ENCODE measurements at regions not wholly inside any gene's neighbourhood (a gene's known extent, or its start where the extent isn't known, plus 50 kb on each side); places are given as distances from the start of the nearest gene placed in this dataset.

DNA sequence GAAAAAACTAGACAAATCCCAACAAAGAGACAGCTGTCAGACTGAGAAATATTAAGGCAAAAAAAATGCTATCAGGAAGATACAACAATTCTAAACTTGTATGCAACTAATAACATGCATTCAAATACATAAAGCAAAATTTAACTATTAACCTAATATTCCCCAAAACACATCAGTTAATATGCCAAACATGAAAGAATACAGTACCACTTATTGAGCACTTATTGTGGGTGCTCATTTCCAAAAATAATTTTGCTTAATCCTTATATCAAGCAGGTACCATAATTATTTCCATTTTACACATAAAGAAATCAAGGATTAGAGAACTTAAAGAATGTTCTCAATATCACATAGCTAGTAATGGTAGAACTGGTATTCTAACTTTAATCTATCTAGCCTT, 67.7 kb upstream of the HMGXB4 start:
- Histone ChIP-seq H3K9me3 (ENCODE audit: control insufficient read depth, low read length) (peaks cover 15% of the 10 kb centered on the region), H3K27me3 (ENCODE audit: control insufficient read depth, insufficient read depth, low read length, poor library complexity, severe bottlenecking) (no peaks in the 10 kb centered on the region), H3K36me3 (ENCODE audit: control insufficient read depth, insufficient read depth, low read length) (no peaks in the 10 kb centered on the region), H3K27ac (ENCODE audit: low read depth, low read length) (no peak overlapping the region), H3K4me1 (ENCODE audit: control insufficient read depth, insufficient read depth, low read length) (no peaks in the 10 kb centered on the region), H3K9ac (ENCODE audit: extremely low read depth, low read length, poor library complexity, severe bottlenecking) (no peak overlapping the region), H3K4me3 (ENCODE audit: low read length) (no peak overlapping the region)
- Mint-ChIP-seq H3K27me3 (ENCODE audit: insufficient read depth) (no peaks in the 10 kb centered on the region), H3K9me3 (peaks cover 24% of the 10 kb centered on the region), H3K4me1 (no peaks in the 10 kb centered on the region), H3K36me3 (ENCODE audit: low read depth) (no peaks in the 10 kb centered on the region), H3K27ac (no peak overlapping the region), H3K4me3 (no peak overlapping the region)
- no peak for DNase-seq
- TF ChIP-seq CTCF (conservative IDR thresholded peaks at IDR 0.05): no peak

DNA sequence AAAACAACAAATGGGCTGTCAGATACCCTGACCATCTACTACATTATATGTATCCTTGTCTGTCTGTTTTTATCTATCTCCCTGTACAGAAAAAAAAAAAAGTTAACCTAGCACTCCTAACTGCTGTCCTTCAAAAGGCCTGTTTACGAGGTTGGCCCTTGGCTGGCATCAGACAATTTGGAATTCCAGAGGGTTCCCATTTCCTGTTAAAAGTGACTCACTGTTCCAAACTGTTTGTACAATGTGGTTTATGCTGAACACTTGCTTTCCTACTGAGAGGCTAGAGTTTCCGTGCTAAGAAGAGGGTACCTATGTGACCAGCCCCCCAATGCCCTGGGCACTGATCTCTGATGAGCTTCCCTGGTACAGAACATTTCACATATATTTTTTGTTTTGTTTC, 65.9 kb upstream of the HMGXB4 start:
- H3K27me3 ChIP-seq (ENCODE audit: control insufficient read depth, insufficient read depth, low read length, poor library complexity, severe bottlenecking): no peaks in the 10 kb centered on the region
- 88 to 90% methylated on average over 2 of the region's 2 CpGs for WGBS, 2 experiments (ENCODE audit: insufficient coverage in 1 of 2, insufficient read length in 1 of 2)
- Mint-ChIP-seq H3K27me3 (ENCODE audit: insufficient read depth) (no peaks in the 10 kb centered on the region), H3K4me3 (no peak overlapping the region), H3K27ac (no peak overlapping the region), H3K36me3 (ENCODE audit: low read depth) (no peaks in the 10 kb centered on the region), H3K9me3 (peaks cover 22% of the 10 kb centered on the region), H3K4me1 (no peaks in the 10 kb centered on the region)
- no peak for TF ChIP-seq CTCF (conservative IDR thresholded peaks at IDR 0.05)
- no peak for DNase-seq
- no peak overlapping the region for H3K4me3 ChIP-seq (ENCODE audit: low read length)
- no peaks in the 10 kb centered on the region for H3K36me3 ChIP-seq (ENCODE audit: control insufficient read depth, insufficient read depth, low read length)
- H3K9me3 ChIP-seq (ENCODE audit: control insufficient read depth, low read length): peaks cover 15% of the 10 kb centered on the region
- no peaks in the 10 kb centered on the region for H3K4me1 ChIP-seq (ENCODE audit: control insufficient read depth, insufficient read depth, low read length)
- no peak overlapping the region for H3K9ac ChIP-seq (ENCODE audit: extremely low read depth, low read length, poor library complexity, severe bottlenecking)
- H3K27ac ChIP-seq (ENCODE audit: low read depth, low read length): no peak overlapping the region

GRCh38 chr22:35192129-35192918, 65.0 kb upstream of the HMGXB4 start:
- WGBS, 2 experiments (ENCODE audit: insufficient coverage in 1 of 2, insufficient read length in 1 of 2): 83 to 92% methylated on average over 7 to 8 of the region's 8 CpGs

More at GRCh38 chr22:35192129-35192918, 65.0 kb upstream of the HMGXB4 start:
- Histone ChIP-seq H3K4me3 (ENCODE audit: low read length) (no peak overlapping the region), H3K27me3 (ENCODE audit: control insufficient read depth, insufficient read depth, low read length, poor library complexity, severe bottlenecking) (no peaks in the 10 kb centered on the region), H3K36me3 (ENCODE audit: control insufficient read depth, insufficient read depth, low read length) (no peaks in the 10 kb centered on the region), H3K9ac (ENCODE audit: extremely low read depth, low read length, poor library complexity, severe bottlenecking) (no peak overlapping the region), H3K4me1 (ENCODE audit: control insufficient read depth, insufficient read depth, low read length) (no peaks in the 10 kb centered on the region), H3K9me3 (ENCODE audit: control insufficient read depth, low read length) (peaks cover 15% of the 10 kb centered on the region), H3K27ac (ENCODE audit: low read depth, low read length) (no peak overlapping the region)
- DNase-seq: no peak
- Mint-ChIP-seq H3K36me3 (ENCODE audit: low read depth) (no peaks in the 10 kb centered on the region), H3K9me3 (peaks cover 22% of the 10 kb centered on the region), H3K27me3 (ENCODE audit: insufficient read depth) (no peaks in the 10 kb centered on the region), H3K4me3 (no peak overlapping the region), H3K4me1 (no peaks in the 10 kb centered on the region), H3K27ac (no peak overlapping the region)
- no peak for TF ChIP-seq CTCF (conservative IDR thresholded peaks at IDR 0.05)

All from endodermal cell (in vitro differentiated cells).